ENCODE measurements at regions not wholly inside any gene's neighbourhood (a gene's known extent, or its start where the extent isn't known, plus 50 kb on each side); places are given as distances from the start of the nearest gene placed in this dataset.

GRCh38 chr4:123750044-123750443, 353.4 kb downstream of the SPRY1 start:
- TF ChIP-seq CTCF (conservative IDR thresholded peaks at IDR 0.05): no peak
- TF ChIP-seq ZFX (IDR thresholded peaks at IDR 0.05): no peak
